ENCODE measurements at regions not wholly inside any gene's neighbourhood (a gene's known extent, or its start where the extent isn't known, plus 50 kb on each side); places are given as distances from the start of the nearest gene placed in this dataset.

- intact Hi-C loops (cut with DNase I) = no loop called here
- Histone ChIP-seq H3K9me3 (no peaks in the 10 kb centered on the region), H3K36me3 (ENCODE audit: insufficient read depth in 1 of 2, low read depth in 1 of 2) (no peaks in the 10 kb centered on the region), H3K4me3 (no peak overlapping the region), H3K27ac (no peak overlapping the region), H3K27me3 (ENCODE audit: insufficient read depth in 3 of 3, low read length in 2 of 3) (no peaks in the 10 kb centered on the region), H3K4me1 (no peaks in the 10 kb centered on the region)
- ATAC-seq (no peak), DNase-seq (no peak)
- no peak for TF ChIP-seq CTCF (IDR thresholded peaks at IDR 0.05)
- 92 to 93% (median 93%) methylated on average over 14 of the region's 14 CpGs for WGBS, 3 donors
Measured at GRCh38 chr2:9103663-9104277, 100.3 kb upstream of the MBOAT2 start.

- Histone ChIP-seq H3K27ac (no peak overlapping the region), H3K4me3 (no peak overlapping the region), H3K36me3 (ENCODE audit: insufficient read depth in 1 of 2, low read depth in 1 of 2) (no peaks in the 10 kb centered on the region), H3K27me3 (ENCODE audit: insufficient read depth in 3 of 3, low read length in 2 of 3) (no peaks in the 10 kb centered on the region), H3K9me3 (no peaks in the 10 kb centered on the region), H3K4me1 (no peaks in the 10 kb centered on the region)
- intact Hi-C loops (cut with DNase I) = no loop called here
- 63 to 69% (median 67%) methylated on average over 21 of the region's 21 CpGs for whole genome bisulfite sequencing, 3 donors
- TF ChIP-seq CTCF (IDR thresholded peaks at IDR 0.05) = no peak
- ATAC-seq (no peak), DNase-seq (no peak)
Measured at GRCh38 chr2:9102861-9103662, 99.6 kb upstream of the MBOAT2 start.

GRCh38 chr2:9101763-9102425, 98.4 kb upstream of the MBOAT2 start:
- TF ChIP-seq CTCF (IDR thresholded peaks at IDR 0.05) = no peak
- Histone ChIP-seq H3K4me3 (no peak overlapping the region), H3K4me1 (no peaks in the 10 kb centered on the region), H3K9me3 (no peaks in the 10 kb centered on the region), H3K36me3 (ENCODE audit: insufficient read depth in 1 of 2, low read depth in 1 of 2) (no peaks in the 10 kb centered on the region), H3K27ac (no peak overlapping the region), H3K27me3 (ENCODE audit: insufficient read depth in 3 of 3, low read length in 2 of 3) (no peaks in the 10 kb centered on the region)
- WGBS, 3 donors = 76 to 93% (median 91%) methylated on average over 11 of the region's 11 CpGs
- DNase-seq (no peak), ATAC-seq (no peak)
- intact Hi-C loops (cut with DNase I) = no loop called here

- DNase-seq = no peak
- H3K4me1 ChIP-seq = no peaks in the 10 kb centered on the region
- 87 to 94% (median 90%) methylated on average over 10 of the region's 10 CpGs for WGBS, 3 donors
- H3K4me3 ChIP-seq = no peak overlapping the region
- peaks cover 0 to 7% (median 0%) of the 10 kb centered on the region in 3 donors for H3K27me3 ChIP-seq (ENCODE audit: insufficient read depth in 3 of 3, low read length in 2 of 3)
- H3K36me3 ChIP-seq (ENCODE audit: insufficient read depth in 1 of 2, low read depth in 1 of 2) = no peaks in the 10 kb centered on the region
- intact Hi-C loops (cut with DNase I) = no loop called here
- ATAC-seq = no peak
- no peak for TF ChIP-seq CTCF (IDR thresholded peaks at IDR 0.05)
- H3K9me3 ChIP-seq = no peaks in the 10 kb centered on the region
- H3K27ac ChIP-seq = no peak overlapping the region
Measured at GRCh38 chr2:9100080-9100876, 96.8 kb upstream of the MBOAT2 start.
